CD4-positive, CD25-positive, alpha-beta regulatory T cell (primary cell): ENCODE measurements at regions not wholly inside any gene's neighbourhood (a gene's known extent, or its start where the extent isn't known, plus 50 kb on each side); places are given as distances from the start of the nearest gene placed in this dataset.

Experiments used
- ATAC-seq, 2 donors: fragments of 150-1000 bp; cut with Tn5 transposase; one replicate each; pipeline ENCODE4 v1.10.0; 2021; ENCODE audit warnings: low read depth in 2 of 2, moderate number of reproducible peaks in 2 of 2, moderate library complexity in 1 of 2
- DNase-seq, 3 donors: peaks; one replicate each; pipeline versions ENCODE4 v3.0.0 to v3.0.0-alpha.2; 2012 to 2022; ENCODE audit warnings: mixed read lengths in 1 of 3
- H3K27ac ChIP-seq: one replicate; pipeline ENCODE4 v1.7.0; 2013; ENCODE audit warnings: mild to moderate bottlenecking, low read length; ENCODE audit not compliant: insufficient read depth, poor library complexity, severe bottlenecking
- H3K27me3 ChIP-seq: one replicate; pipeline ENCODE4 v1.7.0; 2013; ENCODE audit warnings: low read length; ENCODE audit not compliant: control insufficient read depth, insufficient read depth
- H3K36me3 ChIP-seq: one replicate; pipeline ENCODE4 v1.7.0; 2013; ENCODE audit warnings: mild to moderate bottlenecking, low read length, moderate library complexity; ENCODE audit not compliant: control insufficient read depth, insufficient read depth
- H3K4me1 ChIP-seq: 2 replicates; pipeline ENCODE4 v1.7.0; 2013; ENCODE audit warnings: mild to moderate bottlenecking, low read length; ENCODE audit not compliant: insufficient read depth, control insufficient read depth, poor library complexity, severe bottlenecking
- H3K4me3 ChIP-seq: one replicate; pipeline ENCODE4 v1.7.0; 2013; ENCODE audit warnings: low read depth, mild to moderate bottlenecking, low read length, moderate library complexity
- H3K9me3 ChIP-seq, 2 experiments: 1 replicate in 1 of 2; 2 replicates in 1 of 2; pipeline ENCODE4 v1.7.0; 2013; ENCODE audit warnings: low read length in 2 of 2, mild to moderate bottlenecking in 1 of 2, moderate library complexity in 1 of 2; ENCODE audit not compliant: control insufficient read depth in 2 of 2
- H3K27ac Mint-ChIP-seq, 3 donors: one replicate each; pipeline ENCODE4 v1.8.0; 2020 to 2022; ENCODE audit warnings: mild to moderate bottlenecking in 3 of 3, mixed read lengths in 3 of 3, moderate library complexity in 2 of 3
- H3K27me3 Mint-ChIP-seq: one replicate; pipeline ENCODE4 v1.8.0; 2022; ENCODE audit warnings: mild to moderate bottlenecking, mixed read lengths
- H3K36me3 Mint-ChIP-seq: one replicate; pipeline ENCODE4 v1.8.0; 2020; ENCODE audit warnings: mixed read lengths
- H3K4me1 Mint-ChIP-seq, 4 donors: one replicate each; pipeline ENCODE4 v1.8.0; 2020 to 2022; ENCODE audit warnings: mixed read lengths in 4 of 4, mild to moderate bottlenecking in 1 of 4
- H3K4me3 Mint-ChIP-seq, 4 donors: one replicate each; pipeline ENCODE4 v1.8.0; 2020 to 2022; ENCODE audit warnings: mild to moderate bottlenecking in 4 of 4, mixed read lengths in 4 of 4, moderate library complexity in 3 of 4
- H3K9me3 Mint-ChIP-seq, 7 donors: one replicate each; pipeline ENCODE4 v1.8.0; 2020 to 2022; ENCODE audit warnings: mixed read lengths in 7 of 7, mild to moderate bottlenecking in 3 of 7, moderate library complexity in 2 of 7

GRCh38 chr2:114139542-114139941 lies 249.7 kb downstream of the ACTR3 start:
- ATAC-seq (no peak), DNase-seq (no peak)
- Histone ChIP-seq H3K9me3 (no peaks in the 10 kb centered on the region), H3K4me1 (no peaks in the 10 kb centered on the region), H3K4me3 (no peak overlapping the region), H3K36me3 (no peaks in the 10 kb centered on the region), H3K27me3 (no peaks in the 10 kb centered on the region), H3K27ac (no peak overlapping the region)
- H3K4me1 Mint-ChIP-seq, result no peaks in the 10 kb centered on the region
- H3K36me3 Mint-ChIP-seq, result no peaks in the 10 kb centered on the region
- peaks cover 0 to 6% (median 1%) of the 10 kb centered on the region in 7 donors for H3K9me3 Mint-ChIP-seq
- no peak overlapping the region for H3K4me3 Mint-ChIP-seq
- no peak overlapping the region for H3K27ac Mint-ChIP-seq
- H3K27me3 Mint-ChIP-seq, result peaks cover 6% of the 10 kb centered on the region

GRCh38 chr2:114156366-114157056 lies 266.6 kb downstream of the ACTR3 start:
- H3K4me3 Mint-ChIP-seq, result no peak overlapping the region
- DNase-seq, result no peak
- Histone ChIP-seq H3K4me3 (no peak overlapping the region), H3K4me1 (no peaks in the 10 kb centered on the region), H3K36me3 (no peaks in the 10 kb centered on the region), H3K27ac (no peak overlapping the region), H3K9me3 (no peaks in the 10 kb centered on the region), H3K27me3 (peaks cover 2% of the 10 kb centered on the region)
- H3K27ac Mint-ChIP-seq, result no peak overlapping the region
- H3K36me3 Mint-ChIP-seq, result no peaks in the 10 kb centered on the region
- H3K9me3 Mint-ChIP-seq, result peaks cover 0 to 3% (median 0%) of the 10 kb centered on the region in 7 donors
- no peaks in the 10 kb centered on the region for H3K4me1 Mint-ChIP-seq
- H3K27me3 Mint-ChIP-seq, result no peaks in the 10 kb centered on the region
- ATAC-seq, result no peak

GRCh38 chr2:114157057-114157385 lies 267.1 kb downstream of the ACTR3 start:
- H3K4me3 Mint-ChIP-seq, result no peak overlapping the region
- Histone ChIP-seq H3K4me1 (no peaks in the 10 kb centered on the region), H3K27ac (no peak overlapping the region), H3K27me3 (no peaks in the 10 kb centered on the region), H3K4me3 (no peak overlapping the region), H3K36me3 (no peaks in the 10 kb centered on the region), H3K9me3 (no peaks in the 10 kb centered on the region)
- peaks cover 0 to 3% (median 0%) of the 10 kb centered on the region in 7 donors for H3K9me3 Mint-ChIP-seq
- DNase-seq (no peak), ATAC-seq (no peak)
- H3K36me3 Mint-ChIP-seq, result no peaks in the 10 kb centered on the region
- no peaks in the 10 kb centered on the region for H3K4me1 Mint-ChIP-seq
- H3K27me3 Mint-ChIP-seq, result no peaks in the 10 kb centered on the region
- H3K27ac Mint-ChIP-seq, result no peak overlapping the region

GRCh38 chr2:114160263-114160981 lies 270.5 kb downstream of the ACTR3 start:
- Mint-ChIP-seq H3K9me3 (peaks cover 0 to 1% (median 0%) of the 10 kb centered on the region in 7 donors), H3K27ac (no peak overlapping the region), H3K4me1 (no peaks in the 10 kb centered on the region), H3K27me3 (no peaks in the 10 kb centered on the region), H3K36me3 (no peaks in the 10 kb centered on the region), H3K4me3 (no peak overlapping the region)
- DNase-seq (no peak), ATAC-seq (no peak)
- Histone ChIP-seq H3K4me1 (no peaks in the 10 kb centered on the region), H3K9me3 (no peaks in the 10 kb centered on the region), H3K27me3 (peaks cover 2% of the 10 kb centered on the region), H3K4me3 (no peak overlapping the region), H3K27ac (no peak overlapping the region), H3K36me3 (no peaks in the 10 kb centered on the region)

- Mint-ChIP-seq H3K4me1 (no peaks in the 10 kb centered on the region), H3K9me3 (peaks cover 0 to 3% (median 1%) of the 10 kb centered on the region in 7 donors), H3K27me3 (no peaks in the 10 kb centered on the region), H3K27ac (no peak overlapping the region), H3K4me3 (no peak overlapping the region), H3K36me3 (no peaks in the 10 kb centered on the region)
- peaks cover 2% of the 10 kb centered on the region for H3K27me3 ChIP-seq
- DNase-seq (no peak), ATAC-seq (no peak)
- no peak overlapping the region for H3K4me3 ChIP-seq
- no peaks in the 10 kb centered on the region for H3K36me3 ChIP-seq
- no peak overlapping the region for H3K27ac ChIP-seq
- H3K4me1 ChIP-seq, result no peaks in the 10 kb centered on the region
- no peaks in the 10 kb centered on the region for H3K9me3 ChIP-seq
These were observed 271.5 kb downstream of the ACTR3 start for GRCh38 chr2:114161371-114161770.

- H3K27me3 ChIP-seq, result peaks cover 2% of the 10 kb centered on the region
- no peaks in the 10 kb centered on the region for H3K36me3 Mint-ChIP-seq
- DNase-seq, result no peak
- no peak overlapping the region for H3K27ac ChIP-seq
- ATAC-seq, result no peak
- no peak overlapping the region for H3K4me3 Mint-ChIP-seq
- no peaks in the 10 kb centered on the region for H3K4me1 Mint-ChIP-seq
- no peak overlapping the region for H3K27ac Mint-ChIP-seq
- H3K27me3 Mint-ChIP-seq, result peaks cover 5% of the 10 kb centered on the region
- peaks cover 0 to 10% (median 2%) of the 10 kb centered on the region in 7 donors for H3K9me3 Mint-ChIP-seq
- no peaks in the 10 kb centered on the region for H3K9me3 ChIP-seq
- H3K4me1 ChIP-seq, result no peaks in the 10 kb centered on the region
- H3K4me3 ChIP-seq, result no peak overlapping the region
- H3K36me3 ChIP-seq, result no peaks in the 10 kb centered on the region
These were observed 274.6 kb upstream of the DPP10 start for GRCh38 chr2:114167799-114168198.

- no peaks in the 10 kb centered on the region for H3K36me3 ChIP-seq
- no peak overlapping the region for H3K27ac ChIP-seq
- H3K36me3 Mint-ChIP-seq, result no peaks in the 10 kb centered on the region
- no peaks in the 10 kb centered on the region for H3K9me3 ChIP-seq
- ATAC-seq (no peak), DNase-seq (no peak)
- H3K4me1 Mint-ChIP-seq, result no peaks in the 10 kb centered on the region
- no peak overlapping the region for H3K4me3 ChIP-seq
- no peaks in the 10 kb centered on the region for H3K4me1 ChIP-seq
- no peaks in the 10 kb centered on the region for H3K27me3 ChIP-seq
- peaks cover 5% of the 10 kb centered on the region for H3K27me3 Mint-ChIP-seq
- peaks cover 0 to 10% (median 2%) of the 10 kb centered on the region in 7 donors for H3K9me3 Mint-ChIP-seq
- H3K27ac Mint-ChIP-seq, result no peak overlapping the region
- H3K4me3 Mint-ChIP-seq, result no peak overlapping the region
These were observed 272.4 kb upstream of the DPP10 start for GRCh38 chr2:114170070-114170469.

GRCh38 chr2:114175507-114175906 lies 266.9 kb upstream of the DPP10 start:
- no peaks in the 10 kb centered on the region for H3K36me3 ChIP-seq
- H3K27me3 ChIP-seq, result peaks cover 3% of the 10 kb centered on the region
- no peaks in the 10 kb centered on the region for H3K9me3 ChIP-seq
- Mint-ChIP-seq H3K27me3 (peaks cover 4% of the 10 kb centered on the region), H3K9me3 (peaks cover 0 to 2% (median 0%) of the 10 kb centered on the region in 7 donors), H3K4me1 (no peaks in the 10 kb centered on the region), H3K4me3 (no peak overlapping the region), H3K36me3 (no peaks in the 10 kb centered on the region), H3K27ac (no peak overlapping the region)
- ATAC-seq (no peak), DNase-seq (no peak)
- H3K27ac ChIP-seq, result no peak overlapping the region
- no peak overlapping the region for H3K4me3 ChIP-seq
- H3K4me1 ChIP-seq, result no peaks in the 10 kb centered on the region
